GM18505 (cell line): ENCODE measurements at regions not wholly inside any gene's neighbourhood (a gene's known extent, or its start where the extent isn't known, plus 50 kb on each side); places are given as distances from the start of the nearest gene placed in this dataset.

Experiments
- ATAC-seq: cut with Tn5 transposase; IDR thresholded peaks from one replicate; pipeline ENCODE4 v1.9.1; 2021; ENCODE audit not compliant: unreplicated experiment
- POLR2A ChIP-seq: IDR thresholded peaks from 4 replicates; pipeline ENCODE4 v1.6.1; 2011; ENCODE audit warnings: borderline replicate concordance; ENCODE audit not compliant: insufficient read depth, insufficient read length; ENCODE audit errors: extremely low read depth

DNA sequence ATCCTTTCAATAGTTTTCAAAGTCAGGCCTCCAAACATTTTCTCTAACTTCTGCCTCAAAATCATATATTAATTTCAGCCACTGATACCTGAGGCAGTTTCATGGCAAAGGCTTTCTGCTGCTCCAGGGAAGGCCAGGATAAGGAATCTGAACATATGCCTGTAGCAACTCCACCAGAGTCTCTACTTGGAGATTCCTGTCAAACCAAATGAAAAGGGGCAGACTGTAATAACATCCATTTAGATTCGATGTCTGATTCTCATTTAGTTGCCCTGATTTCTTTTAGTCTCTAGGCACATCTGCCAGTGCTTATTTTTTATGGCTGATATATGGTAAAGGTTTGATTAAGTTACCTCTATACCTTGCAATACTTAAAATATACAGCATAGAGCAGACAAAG, 109.6 kb upstream of the ZNF385D start:
- no peak for ATAC-seq
- no peak for TF ChIP-seq POLR2A

GRCh38 chr3:21876782-21877181, 125.8 kb upstream of the ZNF385D start:
- TF ChIP-seq POLR2A, result no peak

DNA sequence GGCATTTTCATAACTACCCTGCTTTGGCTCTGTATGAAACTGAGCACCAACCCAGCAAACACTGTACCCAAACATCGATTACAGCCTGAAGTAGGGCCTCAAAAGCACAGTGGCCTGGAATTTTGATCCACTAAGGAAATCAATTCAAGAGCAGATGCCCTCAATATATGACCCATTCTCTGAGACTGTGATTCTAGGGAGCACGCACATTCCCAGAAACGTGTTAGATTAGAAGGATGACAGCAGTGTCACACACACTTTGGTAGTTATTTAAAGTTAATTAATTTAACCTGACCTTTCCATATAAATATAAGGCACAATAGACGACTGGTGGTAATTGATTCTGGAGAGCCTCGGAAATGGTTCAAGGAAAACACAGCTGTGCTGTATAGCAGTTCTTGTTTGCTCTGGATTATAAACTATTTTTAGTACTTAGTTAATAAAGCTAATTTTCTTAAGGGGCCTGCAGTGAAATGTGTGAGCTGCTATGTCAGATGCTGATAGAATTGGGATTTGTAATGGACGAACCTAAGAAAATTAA, 126.3 kb upstream of the ZNF385D start:
- no peak for TF ChIP-seq POLR2A
- no peak for ATAC-seq

More at GRCh38 chr3:21876782-21877181, 125.8 kb upstream of the ZNF385D start:
- no peak for ATAC-seq

DNA sequence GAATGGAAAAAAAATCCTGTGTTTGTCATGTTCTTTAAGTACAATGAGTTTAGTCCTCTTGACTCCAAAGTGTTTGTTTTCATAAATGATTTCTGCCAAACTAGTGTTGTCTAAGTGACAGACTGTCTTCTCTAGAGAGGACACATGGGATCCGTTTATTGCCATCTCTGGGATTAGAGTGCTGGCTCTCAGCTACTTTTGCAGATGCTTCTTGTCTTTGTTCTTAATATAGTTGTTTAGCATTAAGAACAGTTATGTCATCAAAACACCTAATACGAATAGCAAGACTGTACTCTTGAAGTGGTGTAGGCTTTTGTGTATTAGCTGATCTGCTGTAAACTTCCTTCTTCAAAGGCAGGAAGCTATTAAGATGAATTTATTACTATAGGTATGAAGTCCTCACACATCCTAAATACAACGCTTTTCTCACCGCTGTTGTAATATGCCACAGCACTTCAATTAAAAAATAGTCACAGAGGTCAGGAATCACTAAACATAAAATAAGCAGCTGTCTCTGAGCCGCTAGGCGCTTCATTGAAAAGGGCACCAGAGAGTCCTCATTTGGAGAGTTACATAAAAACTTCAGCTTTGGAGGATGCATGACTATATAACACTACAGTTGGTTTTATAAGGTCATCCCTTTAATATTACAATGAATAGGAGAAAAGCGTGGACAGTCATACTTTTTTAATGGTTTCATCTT, 128.3 kb upstream of the ZNF385D start:
- no peak for TF ChIP-seq POLR2A
- no peak for ATAC-seq

DNA sequence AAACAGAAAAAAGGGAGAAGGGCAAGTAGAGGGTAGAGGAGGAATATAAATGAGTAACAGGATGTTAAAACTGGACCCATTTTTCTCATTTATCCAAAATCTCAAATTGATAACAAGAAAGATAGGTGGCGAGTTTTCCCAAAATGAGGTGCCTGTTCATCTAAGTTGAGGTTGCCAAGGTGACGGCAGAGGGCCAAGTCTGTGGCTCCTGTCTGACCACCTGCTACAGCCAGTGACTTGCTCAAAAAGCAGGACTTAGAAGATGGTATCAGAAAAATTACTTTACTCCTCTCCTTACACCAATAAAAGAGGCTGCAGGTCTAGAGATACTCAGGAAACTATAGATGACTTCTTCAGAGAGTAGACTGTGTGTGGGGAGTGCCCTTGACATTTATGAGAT, 137.6 kb upstream of the ZNF385D start:
- no peak for TF ChIP-seq POLR2A
- ATAC-seq, result no peak

- no peak for TF ChIP-seq POLR2A
- ATAC-seq, result no peak
Observed at GRCh38 chr3:21889166-21889565, 138.2 kb upstream of the ZNF385D start.

GRCh38 chr3:21892104-21892503, 141.1 kb upstream of the ZNF385D start:
- ATAC-seq, result no peak
- TF ChIP-seq POLR2A, result no peak

GRCh38 chr3:21893242-21893641, 142.2 kb upstream of the ZNF385D start:
- no peak for ATAC-seq
- no peak for TF ChIP-seq POLR2A

GRCh38 chr3:21894459-21895340, 143.7 kb upstream of the ZNF385D start:
- no peak for TF ChIP-seq POLR2A
- no peak for ATAC-seq

DNA sequence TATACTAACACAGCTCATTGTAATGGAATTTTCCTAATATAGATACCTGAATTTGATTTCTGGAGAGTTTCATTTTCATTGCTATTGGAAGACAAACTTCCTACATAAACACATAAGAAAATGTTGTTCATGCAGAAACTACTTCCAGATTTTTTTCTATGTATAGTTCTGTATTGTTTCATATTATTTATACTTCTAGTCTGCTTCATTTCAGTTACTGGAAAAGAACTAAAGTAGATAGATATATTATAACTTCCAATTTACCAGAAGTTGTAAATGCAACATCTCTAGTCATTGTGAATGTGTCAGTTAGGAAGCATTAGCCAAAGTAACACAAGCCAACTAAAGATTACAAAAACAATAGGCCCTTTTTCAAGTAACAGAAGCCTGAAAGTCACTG, 147.3 kb upstream of the ZNF385D start:
- no peak for TF ChIP-seq POLR2A
- no peak for ATAC-seq

DNA sequence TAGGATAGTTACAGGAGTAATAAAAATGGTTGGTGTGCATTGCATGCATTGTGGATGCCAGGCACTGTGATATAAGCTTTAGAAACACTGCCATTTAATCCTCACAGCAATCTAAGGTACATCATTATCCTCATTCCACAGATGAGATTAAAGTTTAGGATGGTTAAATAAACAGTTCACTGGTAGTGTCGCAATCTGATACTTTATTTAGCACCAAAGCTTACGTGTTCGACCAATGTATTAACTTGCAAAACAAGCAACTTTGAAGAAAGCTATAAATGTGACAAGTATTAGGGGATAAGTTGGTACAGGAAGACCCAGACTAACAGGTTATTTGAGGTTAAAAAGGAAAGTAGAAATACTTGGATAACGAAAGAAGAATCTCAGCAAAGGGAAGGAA, 150.5 kb upstream of the ZNF385D start:
- no peak for TF ChIP-seq POLR2A

DNA sequence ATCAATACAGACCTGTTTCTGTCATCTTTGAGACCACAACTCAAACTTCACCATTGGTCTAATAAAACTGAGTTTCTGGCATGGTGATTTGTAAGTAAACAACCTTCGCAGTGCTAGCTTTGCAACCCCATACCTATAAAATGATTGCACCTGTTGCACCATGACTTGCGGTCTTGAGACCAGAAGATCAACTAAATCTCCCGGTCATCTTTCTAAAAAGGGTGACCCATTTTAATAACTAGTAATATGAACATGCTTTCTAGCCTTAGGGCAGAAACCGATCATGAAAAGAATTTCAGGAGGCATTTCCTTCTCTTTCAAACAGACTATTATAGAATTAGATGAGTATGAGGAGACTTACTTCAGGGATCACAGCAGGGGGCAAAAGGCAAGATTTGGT, 151.9 kb upstream of the ZNF385D start:
- no peak for ATAC-seq
- TF ChIP-seq POLR2A, result no peak

More for the DNA sequence above, 150.5 kb upstream of the ZNF385D start:
- no peak for ATAC-seq

- TF ChIP-seq POLR2A, result no peak
- no peak for ATAC-seq
Observed at GRCh38 chr3:21909096-21909495, 158.1 kb upstream of the ZNF385D start.

GRCh38 chr3:21912711-21913110, 161.7 kb upstream of the ZNF385D start:
- TF ChIP-seq POLR2A, result no peak
- no peak for ATAC-seq
